Myocyte (in vitro differentiated cells): ENCODE measurements at regions not wholly inside any gene's neighbourhood (a gene's known extent, or its start where the extent isn't known, plus 50 kb on each side); places are given as distances from the start of the nearest gene placed in this dataset.

Experiments
- DNase-seq: peaks from one replicate; pipeline ENCODE4 v3.0.0-alpha.2; 2012; ENCODE audit warnings: low read depth

- DNase-seq = peak; percentile 36
Observed at GRCh38 chr16:54632322-54633220, 298.1 kb upstream of the IRX5 start.

- no peak for DNase-seq
Observed at GRCh38 chr16:54631782-54632181, 298.9 kb upstream of the IRX5 start.

- DNase-seq = no peak
Observed at GRCh38 chr16:54630284-54630967, 300.2 kb upstream of the IRX5 start.

- no peak for DNase-seq
Observed at GRCh38 chr16:54628796-54629625, 301.7 kb upstream of the IRX5 start.

DNA sequence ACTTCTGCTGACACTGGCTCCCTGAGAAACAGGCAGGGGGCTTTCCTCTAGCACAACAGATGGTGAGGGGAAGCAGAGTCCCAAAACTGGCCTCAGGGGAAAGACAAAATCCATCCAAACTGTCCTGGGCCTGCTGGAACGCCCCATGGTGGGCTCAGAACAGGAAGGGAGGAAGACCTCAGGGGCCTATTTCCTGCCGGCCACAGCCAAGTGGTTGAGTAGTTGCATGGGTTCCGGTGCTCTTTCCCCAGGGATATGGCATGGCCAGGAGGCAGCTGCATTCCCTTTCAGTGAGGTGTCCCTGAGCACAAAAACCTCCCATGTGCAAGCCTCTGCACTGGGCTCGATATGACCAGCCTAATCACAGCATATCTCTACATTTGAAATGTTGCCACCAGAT is 303.0 kb upstream of the IRX5 start:
- DNase-seq = peak; percentile 46

GRCh38 chr16:54623636-54624035 is 307.0 kb upstream of the IRX5 start:
- no peak for DNase-seq

GRCh38 chr16:54620197-54620596 is 310.5 kb upstream of the IRX5 start:
- DNase-seq = no peak

DNA sequence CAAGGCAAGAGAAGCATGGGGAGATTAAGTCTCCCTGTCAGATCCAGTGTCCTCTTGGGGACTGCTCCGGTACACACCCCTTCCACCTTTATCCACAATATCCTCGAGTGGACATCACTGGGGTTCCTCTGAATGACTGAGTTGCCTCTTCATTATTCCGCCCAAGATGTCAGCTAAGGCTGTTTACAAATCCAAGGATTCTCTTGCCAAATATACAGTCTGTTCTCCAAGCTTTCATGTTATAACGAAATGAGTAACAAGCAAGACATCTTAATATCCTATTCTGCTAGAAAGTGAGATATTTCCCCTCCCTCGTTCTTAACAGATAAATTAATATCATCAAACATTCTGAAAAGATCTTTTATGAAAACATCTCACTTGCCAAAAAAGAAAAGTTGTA is 314.1 kb upstream of the IRX5 start:
- DNase-seq = no peak

- DNase-seq = no peak
Observed at GRCh38 chr16:54605536-54606066, 319.0 kb upstream of the IRX3 start.

DNA sequence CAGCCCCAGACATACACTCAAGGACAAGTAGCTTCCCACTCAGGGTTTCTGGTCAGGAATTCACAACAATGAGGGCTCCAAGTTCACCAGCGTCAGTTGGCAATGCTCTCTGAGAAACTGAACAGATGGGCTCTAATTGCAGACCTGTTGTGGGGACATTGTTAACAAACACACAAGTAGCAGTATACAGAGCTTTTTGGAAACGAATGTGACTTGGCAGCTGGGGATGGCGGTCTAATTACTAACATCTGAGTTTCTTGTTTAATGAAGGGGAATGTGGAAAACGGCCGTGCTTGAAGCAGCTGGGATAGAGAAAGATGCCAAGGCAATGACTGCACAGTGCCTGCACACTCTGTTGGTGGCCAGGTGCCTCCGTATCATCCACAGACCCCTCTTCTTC is 316.1 kb upstream of the IRX3 start:
- DNase-seq = peak; percentile 52

GRCh38 chr16:54597222-54597621 is 310.6 kb upstream of the IRX3 start:
- no peak for DNase-seq

DNA sequence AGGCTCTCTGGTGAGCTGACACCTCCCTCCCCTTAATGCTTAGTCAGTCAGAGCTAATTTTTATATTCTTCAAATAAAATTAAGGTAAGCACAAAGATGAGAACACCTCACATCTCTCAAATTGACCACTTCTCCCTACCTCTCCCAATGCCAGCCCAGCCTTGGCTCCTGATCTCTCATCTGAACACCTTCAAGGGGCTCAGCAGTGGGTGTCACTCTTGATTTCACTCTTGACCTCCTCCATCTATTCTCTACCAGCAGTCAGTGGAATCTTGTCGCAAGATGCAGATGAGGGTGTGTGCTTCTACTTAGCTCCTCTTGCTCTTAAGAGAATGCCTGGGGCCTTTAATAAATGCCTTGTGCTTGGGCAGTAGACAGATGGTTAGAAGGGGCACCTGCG is 309.0 kb upstream of the IRX3 start:
- no peak for DNase-seq

DNA sequence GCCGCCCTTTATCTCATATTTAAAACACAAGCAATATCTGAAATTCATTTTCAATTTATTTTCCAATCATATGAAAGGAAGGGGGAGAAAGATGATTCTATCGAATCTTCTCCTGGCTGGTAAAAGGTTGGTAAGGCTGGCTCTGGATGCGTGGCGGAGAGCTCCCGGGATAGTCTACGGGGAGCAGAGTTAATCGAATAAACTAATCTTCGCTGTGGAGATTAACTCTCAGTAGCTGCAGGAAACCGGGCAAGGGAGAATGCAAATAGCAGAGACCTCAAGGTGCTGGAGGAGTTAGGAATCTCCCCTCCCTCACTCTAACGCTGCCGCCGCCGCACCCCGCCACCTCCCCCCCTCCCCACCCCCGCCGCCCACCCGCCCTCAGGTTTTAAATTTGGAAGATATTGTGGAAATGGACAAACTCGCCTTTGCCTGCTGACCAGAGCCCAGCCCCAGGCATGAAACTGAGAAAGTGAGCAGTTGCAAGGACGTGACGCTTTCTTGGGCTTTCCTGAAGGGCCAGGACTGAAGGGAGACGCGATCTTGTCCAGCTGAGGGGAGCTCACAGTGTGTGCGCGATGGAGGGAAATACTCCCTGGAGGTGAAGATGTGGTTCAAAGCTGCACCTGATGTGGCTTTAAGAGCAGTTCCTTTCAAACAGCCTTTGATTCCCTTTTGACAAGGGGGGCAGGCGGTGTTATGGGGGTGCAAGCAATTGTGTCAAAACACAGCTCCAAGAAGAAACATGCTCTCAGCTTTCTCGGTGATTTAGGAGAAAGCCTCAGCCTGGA is 308.2 kb upstream of the IRX3 start:
- no peak for DNase-seq

- no peak for DNase-seq
Observed at GRCh38 chr16:54591816-54592246, 305.2 kb upstream of the IRX3 start.

GRCh38 chr16:54590836-54591235 is 304.2 kb upstream of the IRX3 start:
- DNase-seq = no peak

GRCh38 chr16:54589326-54589725 is 302.7 kb upstream of the IRX3 start:
- no peak for DNase-seq

GRCh38 chr16:54588026-54588425 is 301.4 kb upstream of the IRX3 start:
- no peak for DNase-seq

DNA sequence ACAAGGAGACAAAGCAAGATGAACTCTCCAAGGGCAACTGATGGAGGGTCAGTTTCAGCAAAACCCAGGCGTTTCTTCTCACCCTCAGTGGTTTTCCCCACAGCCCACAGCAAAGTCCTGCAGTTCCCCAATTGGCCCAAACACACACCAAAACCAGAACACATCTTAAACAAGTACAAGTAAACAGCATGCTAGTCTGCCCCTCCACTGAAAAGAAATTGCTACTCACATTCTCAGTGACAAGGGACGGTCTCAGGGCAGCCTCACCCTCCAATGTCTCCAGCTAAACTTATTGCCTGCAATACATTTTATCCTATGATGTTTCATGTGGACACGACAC is 300.6 kb upstream of the IRX3 start:
- DNase-seq = no peak

- DNase-seq = no peak
Observed at GRCh38 chr16:54586474-54587175, 300.0 kb upstream of the IRX3 start.

GRCh38 chr16:54585998-54586340 is 299.4 kb upstream of the IRX3 start:
- DNase-seq = no peak
